C4-2B (cell line): ENCODE measurements at regions not wholly inside any gene's neighbourhood (a gene's known extent, or its start where the extent isn't known, plus 50 kb on each side); places are given as distances from the start of the nearest gene placed in this dataset.

Source experiments
- CTCF ChIP-seq: fragments of 450-650 bp; conservative IDR thresholded peaks from 2 replicates; pipeline ENCODE4 v1.5.1; 2017; ENCODE audit warnings: mild to moderate bottlenecking
- ZFX ChIP-seq: fragments of 450-650 bp; IDR thresholded peaks from 2 replicates; pipeline ENCODE4 v1.6.1; 2017

GRCh38 chr5:7117961-7118360, 278.0 kb upstream of the ADCY2 start:
- TF ChIP-seq CTCF (no peak), ZFX (no peak)
